GM23338 (cell line): ENCODE measurements at regions not wholly inside any gene's neighbourhood (a gene's known extent, or its start where the extent isn't known, plus 50 kb on each side); places are given as distances from the start of the nearest gene placed in this dataset.

ENCODE experiments used
- ATAC-seq: fragments of 200-7000 bp; cut with Tn5 transposase; 3 replicates; pipeline ENCODE4 v1.9.1; 2020
- DNase-seq: peaks from one replicate; pipeline ENCODE4 v3.0.0-alpha.2; 2015; ENCODE audit warnings: low spot score
- H2AFZ ChIP-seq: fragments of 200-600 bp; sonication (generic); 2 replicates; pipeline ENCODE4 v1.8.0; 2016; ENCODE audit warnings: antibody characterized with exemption, mild to moderate bottlenecking, moderate library complexity
- H3F3A ChIP-seq: fragments of 200-600 bp; sonication (generic); replicated peaks from 2 replicates; pipeline ENCODE4 v1.8.0; 2017; ENCODE audit warnings: antibody characterized with exemption, mixed run types, low read depth
- H3K27ac ChIP-seq: fragments of 200-600 bp; sonication (generic); 2 replicates; pipeline ENCODE4 v1.6.1; 2016; ENCODE audit warnings: low read depth
- H3K27me3 ChIP-seq: fragments of 200-600 bp; sonication (generic); 2 replicates; pipeline ENCODE4 v1.8.0; 2016; ENCODE audit warnings: mild to moderate bottlenecking, mixed run types, moderate library complexity; ENCODE audit not compliant: insufficient read depth
- H3K36me3 ChIP-seq: fragments of 200-600 bp; sonication (generic); 2 replicates; pipeline ENCODE4 v1.8.0; 2016; ENCODE audit warnings: mild to moderate bottlenecking; ENCODE audit not compliant: insufficient read depth
- H3K4me1 ChIP-seq: fragments of 200-600 bp; sonication (generic); 2 replicates; pipeline ENCODE4 v1.8.0; 2016; ENCODE audit warnings: mild to moderate bottlenecking, moderate library complexity; ENCODE audit not compliant: insufficient read depth
- H3K4me2 ChIP-seq: fragments of 200-600 bp; sonication (generic); 2 replicates; pipeline ENCODE4 v1.7.1; 2017; ENCODE audit warnings: mixed run types
- H3K4me3 ChIP-seq: fragments of 200-600 bp; sonication (generic); 2 replicates; pipeline ENCODE4 v1.6.1; 2016; ENCODE audit warnings: mixed run types
- H3K79me2 ChIP-seq: fragments of 200-600 bp; sonication (generic); replicated peaks from 2 replicates; pipeline ENCODE4 v1.8.0; 2017; ENCODE audit warnings: mild to moderate bottlenecking; ENCODE audit not compliant: insufficient read depth
- H3K9me2 ChIP-seq: fragments of 200-600 bp; sonication (generic); 2 replicates; pipeline ENCODE4 v1.8.0; 2017; ENCODE audit not compliant: insufficient read depth
- H4K20me1 ChIP-seq: fragments of 200-600 bp; sonication (generic); replicated peaks from 2 replicates; pipeline ENCODE4 v1.8.0; 2017; ENCODE audit warnings: mild to moderate bottlenecking; ENCODE audit not compliant: insufficient read depth
- H3K27ac Mint-ChIP-seq: 2 replicates; pipeline ENCODE4 v1.8.0; 2020; ENCODE audit warnings: inconsistent platforms, mild to moderate bottlenecking, moderate library complexity, mixed read lengths
- H3K27me3 Mint-ChIP-seq: 3 replicates; pipeline ENCODE4 v1.8.0; 2022; ENCODE audit warnings: low read depth, mild to moderate bottlenecking, moderate library complexity, mixed read lengths, inconsistent platforms; ENCODE audit not compliant: insufficient read depth, poor library complexity
- H3K36me3 Mint-ChIP-seq: 3 replicates; pipeline ENCODE4 v1.8.0; 2021; ENCODE audit warnings: low read depth, mild to moderate bottlenecking, inconsistent platforms, moderate library complexity, mixed read lengths
- H3K4me1 Mint-ChIP-seq: 3 replicates; pipeline ENCODE4 v1.8.0; 2020; ENCODE audit warnings: mild to moderate bottlenecking, inconsistent platforms, mixed read lengths
- H3K4me3 Mint-ChIP-seq: 3 replicates; pipeline ENCODE4 v1.8.0; 2021; ENCODE audit warnings: moderate library complexity, mild to moderate bottlenecking, inconsistent platforms, mixed read lengths
- H3K9me3 Mint-ChIP-seq: 3 replicates; pipeline ENCODE4 v1.8.0; 2020; ENCODE audit warnings: moderate library complexity, mild to moderate bottlenecking, inconsistent platforms, mixed read lengths
- EZH2phosphoT487 ChIP-seq: fragments of 200-600 bp; sonication (generic); IDR thresholded peaks from one replicate; pipeline ENCODE4 v1.8.1; 2018; ENCODE audit warnings: antibody characterized with exemption; ENCODE audit not compliant: unreplicated experiment
- POLR2AphosphoS5 ChIP-seq: IDR thresholded peaks from 2 replicates; pipeline ENCODE4 v1.6.1; 2016; ENCODE audit warnings: antibody characterized with exemption, low read depth
- TF ChIP-seq, protein P1 (sequence below): fragments of 250-450 bp; sonication (Bioruptor Pico); IDR thresholded peaks from 2 replicates; pipeline ENCODE4 v1.5.0; 2020; ENCODE audit warnings: mild to moderate bottlenecking, moderate library complexity
- TF ChIP-seq, protein P2 (sequence below), 2 experiments: fragments of 200-600 bp in 1 of 2; sonication (generic) in 1 of 2; conservative IDR thresholded peaks; 2 replicates each; pipeline versions ENCODE4 v1.5.1 to v1.6.1; 2016 to 2017; ENCODE audit warnings: antibody characterized with exemption in 2 of 2, low read depth in 2 of 2, mild to moderate bottlenecking in 2 of 2, moderate library complexity in 1 of 2
- TF ChIP-seq, protein P3 (sequence below): IDR thresholded peaks from 2 replicates; pipeline ENCODE4 v1.6.1; 2016; ENCODE audit warnings: antibody characterized with exemption

DNA sequence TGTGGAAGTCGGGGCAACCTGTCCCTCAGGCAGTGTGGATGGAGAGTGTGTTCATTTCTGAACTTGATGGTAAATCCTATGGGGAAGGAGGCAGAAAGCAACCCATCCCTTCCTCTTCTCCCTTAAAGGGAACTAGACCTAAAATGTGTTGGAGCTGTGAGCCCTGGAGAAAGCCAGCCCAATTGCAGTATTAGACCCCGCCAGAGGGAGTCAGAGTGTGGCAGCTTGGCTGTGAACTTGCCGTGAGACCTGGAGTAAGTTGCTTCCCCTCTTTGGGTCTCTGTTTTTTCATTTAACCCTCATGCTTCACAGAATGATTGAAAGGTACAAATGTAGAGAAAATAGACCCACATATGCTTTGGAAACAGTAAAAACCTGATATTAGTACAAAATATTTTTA, 108.7 kb upstream of the PAK3 start:
- Histone ChIP-seq H3K79me2 (no peaks in the 10 kb centered on the region), H3K27me3 (no peaks in the 10 kb centered on the region), H3K4me1 (peaks cover 5% of the 10 kb centered on the region; the same call in 1 of the 2 replicates), H3K27ac (no peak overlapping the region), H4K20me1 (no peaks in the 10 kb centered on the region), H3F3A (no peaks in the 10 kb centered on the region), H3K4me2 (no peak overlapping the region), H2AFZ (no peak overlapping the region), H3K9me2 (no peaks in the 10 kb centered on the region), H3K36me3 (no peaks in the 10 kb centered on the region), H3K4me3 (no peak overlapping the region)
- ATAC-seq (peak; percentile 86), DNase-seq (peak; percentile 51)
- H3K4me1 Mint-ChIP-seq, result peaks cover 10% of the 10 kb centered on the region
- TF ChIP-seq, protein P1, sequence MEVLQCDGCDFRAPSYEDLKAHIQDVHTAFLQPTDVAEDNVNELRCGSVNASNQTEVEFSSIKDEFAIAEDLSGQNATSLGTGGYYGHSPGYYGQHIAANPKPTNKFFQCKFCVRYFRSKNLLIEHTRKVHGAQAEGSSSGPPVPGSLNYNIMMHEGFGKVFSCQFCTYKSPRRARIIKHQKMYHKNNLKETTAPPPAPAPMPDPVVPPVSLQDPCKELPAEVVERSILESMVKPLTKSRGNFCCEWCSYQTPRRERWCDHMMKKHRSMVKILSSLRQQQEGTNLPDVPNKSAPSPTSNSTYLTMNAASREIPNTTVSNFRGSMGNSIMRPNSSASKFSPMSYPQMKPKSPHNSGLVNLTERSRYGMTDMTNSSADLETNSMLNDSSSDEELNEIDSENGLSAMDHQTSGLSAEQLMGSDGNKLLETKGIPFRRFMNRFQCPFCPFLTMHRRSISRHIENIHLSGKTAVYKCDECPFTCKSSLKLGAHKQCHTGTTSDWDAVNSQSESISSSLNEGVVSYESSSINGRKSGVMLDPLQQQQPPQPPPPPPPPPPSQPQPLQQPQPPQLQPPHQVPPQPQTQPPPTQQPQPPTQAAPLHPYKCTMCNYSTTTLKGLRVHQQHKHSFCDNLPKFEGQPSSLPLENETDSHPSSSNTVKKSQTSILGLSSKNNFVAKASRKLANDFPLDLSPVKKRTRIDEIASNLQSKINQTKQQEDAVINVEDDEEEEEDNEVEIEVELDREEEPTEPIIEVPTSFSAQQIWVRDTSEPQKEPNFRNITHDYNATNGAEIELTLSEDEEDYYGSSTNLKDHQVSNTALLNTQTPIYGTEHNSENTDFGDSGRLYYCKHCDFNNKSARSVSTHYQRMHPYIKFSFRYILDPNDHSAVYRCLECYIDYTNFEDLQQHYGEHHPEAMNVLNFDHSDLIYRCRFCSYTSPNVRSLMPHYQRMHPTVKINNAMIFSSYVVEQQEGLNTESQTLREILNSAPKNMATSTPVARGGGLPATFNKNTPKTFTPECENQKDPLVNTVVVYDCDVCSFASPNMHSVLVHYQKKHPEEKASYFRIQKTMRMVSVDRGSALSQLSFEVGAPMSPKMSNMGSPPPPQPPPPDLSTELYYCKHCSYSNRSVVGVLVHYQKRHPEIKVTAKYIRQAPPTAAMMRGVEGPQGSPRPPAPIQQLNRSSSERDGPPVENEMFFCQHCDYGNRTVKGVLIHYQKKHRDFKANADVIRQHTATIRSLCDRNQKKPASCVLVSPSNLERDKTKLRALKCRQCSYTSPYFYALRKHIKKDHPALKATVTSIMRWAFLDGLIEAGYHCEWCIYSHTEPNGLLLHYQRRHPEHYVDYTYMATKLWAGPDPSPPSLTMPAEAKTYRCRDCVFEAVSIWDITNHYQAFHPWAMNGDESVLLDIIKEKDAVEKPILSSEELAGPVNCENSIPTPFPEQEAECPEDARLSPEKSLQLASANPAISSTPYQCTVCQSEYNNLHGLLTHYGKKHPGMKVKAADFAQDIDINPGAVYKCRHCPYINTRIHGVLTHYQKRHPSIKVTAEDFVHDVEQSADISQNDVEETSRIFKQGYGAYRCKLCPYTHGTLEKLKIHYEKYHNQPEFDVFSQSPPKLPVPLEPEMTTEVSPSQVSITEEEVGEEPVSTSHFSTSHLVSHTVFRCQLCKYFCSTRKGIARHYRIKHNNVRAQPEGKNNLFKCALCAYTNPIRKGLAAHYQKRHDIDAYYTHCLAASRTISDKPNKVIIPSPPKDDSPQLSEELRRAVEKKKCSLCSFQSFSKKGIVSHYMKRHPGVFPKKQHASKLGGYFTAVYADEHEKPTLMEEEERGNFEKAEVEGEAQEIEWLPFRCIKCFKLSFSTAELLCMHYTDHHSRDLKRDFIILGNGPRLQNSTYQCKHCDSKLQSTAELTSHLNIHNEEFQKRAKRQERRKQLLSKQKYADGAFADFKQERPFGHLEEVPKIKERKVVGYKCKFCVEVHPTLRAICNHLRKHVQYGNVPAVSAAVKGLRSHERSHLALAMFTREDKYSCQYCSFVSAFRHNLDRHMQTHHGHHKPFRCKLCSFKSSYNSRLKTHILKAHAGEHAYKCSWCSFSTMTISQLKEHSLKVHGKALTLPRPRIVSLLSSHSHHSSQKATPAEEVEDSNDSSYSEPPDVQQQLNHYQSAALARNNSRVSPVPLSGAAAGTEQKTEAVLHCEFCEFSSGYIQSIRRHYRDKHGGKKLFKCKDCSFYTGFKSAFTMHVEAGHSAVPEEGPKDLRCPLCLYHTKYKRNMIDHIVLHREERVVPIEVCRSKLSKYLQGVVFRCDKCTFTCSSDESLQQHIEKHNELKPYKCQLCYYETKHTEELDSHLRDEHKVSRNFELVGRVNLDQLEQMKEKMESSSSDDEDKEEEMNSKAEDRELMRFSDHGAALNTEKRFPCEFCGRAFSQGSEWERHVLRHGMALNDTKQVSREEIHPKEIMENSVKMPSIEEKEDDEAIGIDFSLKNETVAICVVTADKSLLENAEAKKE (CRISPR knock-in tag), result no peak
- TF ChIP-seq EZH2phosphoT487, result no peak
- TF ChIP-seq, protein P2, sequence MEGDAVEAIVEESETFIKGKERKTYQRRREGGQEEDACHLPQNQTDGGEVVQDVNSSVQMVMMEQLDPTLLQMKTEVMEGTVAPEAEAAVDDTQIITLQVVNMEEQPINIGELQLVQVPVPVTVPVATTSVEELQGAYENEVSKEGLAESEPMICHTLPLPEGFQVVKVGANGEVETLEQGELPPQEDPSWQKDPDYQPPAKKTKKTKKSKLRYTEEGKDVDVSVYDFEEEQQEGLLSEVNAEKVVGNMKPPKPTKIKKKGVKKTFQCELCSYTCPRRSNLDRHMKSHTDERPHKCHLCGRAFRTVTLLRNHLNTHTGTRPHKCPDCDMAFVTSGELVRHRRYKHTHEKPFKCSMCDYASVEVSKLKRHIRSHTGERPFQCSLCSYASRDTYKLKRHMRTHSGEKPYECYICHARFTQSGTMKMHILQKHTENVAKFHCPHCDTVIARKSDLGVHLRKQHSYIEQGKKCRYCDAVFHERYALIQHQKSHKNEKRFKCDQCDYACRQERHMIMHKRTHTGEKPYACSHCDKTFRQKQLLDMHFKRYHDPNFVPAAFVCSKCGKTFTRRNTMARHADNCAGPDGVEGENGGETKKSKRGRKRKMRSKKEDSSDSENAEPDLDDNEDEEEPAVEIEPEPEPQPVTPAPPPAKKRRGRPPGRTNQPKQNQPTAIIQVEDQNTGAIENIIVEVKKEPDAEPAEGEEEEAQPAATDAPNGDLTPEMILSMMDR (conservative IDR thresholded peaks at IDR 0.05; ENCODE audit: low read depth in 2 of 2), result peak in 1 of 2 experiments; percentile 51; a peak in 3 of 4 replicates
- no peak overlapping the region for H3K4me3 Mint-ChIP-seq
- H3K27me3 Mint-ChIP-seq, result peaks cover 3% of the 10 kb centered on the region
- no peaks in the 10 kb centered on the region for H3K36me3 Mint-ChIP-seq
- H3K27ac Mint-ChIP-seq, result no peak overlapping the region
- H3K9me3 Mint-ChIP-seq, result no peaks in the 10 kb centered on the region

DNA sequence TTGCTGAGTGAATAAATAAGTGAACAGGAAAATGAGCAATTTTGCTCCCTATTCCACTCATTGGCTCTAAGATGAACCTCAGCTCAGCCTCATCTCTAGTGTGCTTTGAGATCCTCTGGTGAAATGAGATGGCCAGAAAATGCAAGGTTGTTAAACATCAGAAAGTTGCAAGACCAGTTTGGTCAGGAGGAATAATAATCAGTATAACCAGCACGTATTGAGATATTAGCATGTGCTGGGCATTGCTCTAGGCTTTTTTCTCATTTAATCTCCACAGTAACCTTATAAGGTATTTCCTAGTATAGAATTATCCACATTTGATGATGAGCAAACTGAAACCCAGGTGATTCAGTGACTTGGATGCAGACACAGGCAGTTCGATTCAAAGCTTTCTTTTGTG, 110.5 kb upstream of the PAK3 start:
- Histone ChIP-seq H3K79me2 (no peaks in the 10 kb centered on the region), H3F3A (no peaks in the 10 kb centered on the region), H3K4me1 (peaks cover 5% of the 10 kb centered on the region; the same call in 1 of the 2 replicates), H3K4me3 (no peak overlapping the region), H2AFZ (no peak overlapping the region), H3K9me2 (no peaks in the 10 kb centered on the region), H3K36me3 (no peaks in the 10 kb centered on the region), H4K20me1 (no peaks in the 10 kb centered on the region), H3K27me3 (no peaks in the 10 kb centered on the region), H3K27ac (no peak overlapping the region), H3K4me2 (peak overlapping the region; percentile 51; the same call in 1 of the 2 replicates)
- ATAC-seq (no peak), DNase-seq (no peak)
- H3K27me3 Mint-ChIP-seq, result no peaks in the 10 kb centered on the region
- H3K36me3 Mint-ChIP-seq, result no peaks in the 10 kb centered on the region
- H3K27ac Mint-ChIP-seq, result no peak overlapping the region
- H3K4me1 Mint-ChIP-seq, result peaks cover 10% of the 10 kb centered on the region
- no peak overlapping the region for H3K4me3 Mint-ChIP-seq
- no peaks in the 10 kb centered on the region for H3K9me3 Mint-ChIP-seq
- no peak for TF ChIP-seq POLR2AphosphoS5
- TF ChIP-seq, protein P3, sequence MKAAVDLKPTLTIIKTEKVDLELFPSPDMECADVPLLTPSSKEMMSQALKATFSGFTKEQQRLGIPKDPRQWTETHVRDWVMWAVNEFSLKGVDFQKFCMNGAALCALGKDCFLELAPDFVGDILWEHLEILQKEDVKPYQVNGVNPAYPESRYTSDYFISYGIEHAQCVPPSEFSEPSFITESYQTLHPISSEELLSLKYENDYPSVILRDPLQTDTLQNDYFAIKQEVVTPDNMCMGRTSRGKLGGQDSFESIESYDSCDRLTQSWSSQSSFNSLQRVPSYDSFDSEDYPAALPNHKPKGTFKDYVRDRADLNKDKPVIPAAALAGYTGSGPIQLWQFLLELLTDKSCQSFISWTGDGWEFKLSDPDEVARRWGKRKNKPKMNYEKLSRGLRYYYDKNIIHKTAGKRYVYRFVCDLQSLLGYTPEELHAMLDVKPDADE, result no peak
